Right lobe of liver (tissue), 6 donors: ENCODE measurements at regions not wholly inside any gene's neighbourhood (a gene's known extent, or its start where the extent isn't known, plus 50 kb on each side); places are given as distances from the start of the nearest gene placed in this dataset.

Source experiments
- ATAC-seq, 4 donors: fragments of 200-7000 bp; cut with Tn5 transposase; one replicate each; pipeline ENCODE4 v1.9.1; 2020; ENCODE audit warnings: mild to moderate bottlenecking in 4 of 4, moderate library complexity in 4 of 4
- DNase-seq, 3 donors: peaks; one replicate each; pipeline ENCODE4 v3.0.0-alpha.2; 2020
- H3K27ac ChIP-seq, 3 donors: fragments of 200-600 bp; one replicate each; pipeline ENCODE4 v1.8.0; 2022
- H3K27me3 ChIP-seq, 2 donors: fragments of 200-600 bp; one replicate each; pipeline ENCODE4 v1.8.0; 2022
- H3K36me3 ChIP-seq, 4 donors: fragments of 200-600 bp; sonication (generic) in 1 of 4; one replicate each; pipeline versions ENCODE4 v1.5.1 to v1.8.0; 2017 to 2022; ENCODE audit warnings: control low read depth in 1 of 4
- H3K4me1 ChIP-seq, 4 donors: fragments of 200-600 bp; sonication (generic) in 1 of 4; one replicate each; pipeline versions ENCODE4 v1.5.1 to v1.8.0; 2017 to 2022; ENCODE audit warnings: control low read depth in 1 of 4
- H3K4me3 ChIP-seq, 3 donors: fragments of 200-600 bp; one replicate each; pipeline ENCODE4 v1.8.0; 2022
- H3K9me3 ChIP-seq, 4 donors: fragments of 200-600 bp; sonication (generic) in 1 of 4; one replicate each; pipeline versions ENCODE4 v1.5.1 to v1.8.0; 2017 to 2022; ENCODE audit warnings: control low read depth in 1 of 4
- POLR2A ChIP-seq: fragments of 450-650 bp; IDR thresholded peaks from one replicate; pipeline ENCODE4 v1.6.1; 2017; ENCODE audit warnings: antibody characterized with exemption, mild to moderate bottlenecking
- WGBS: methylation state at CpG from one replicate; pipeline ENCODE4 v1.1.6; 2018; ENCODE audit warnings: low coverage, low lambda C conversion rate; ENCODE audit not compliant: insufficient coverage; ENCODE audit errors: missing lambda C conversion rate; 5-methylcytosine and 5-hydroxymethylcytosine counted together
- intact Hi-C, 2 donors: fragments of 100-400 bp; cut with DNase I; formaldehyde crosslinking; loops; one replicate each; pipeline versions ENCODE4 v1.11.2 to v1.14.1; 2022
- TF ChIP-seq, protein P1 (sequence below), 4 donors: fragments of 200-600 bp in 3 of 4; fragments of 450-650 bp in 1 of 4; IDR thresholded peaks; one replicate each; pipeline versions ENCODE4 v1.5.1 to v1.8.0; 2016 to 2022; ENCODE audit warnings: antibody characterized with exemption in 4 of 4, mild to moderate bottlenecking in 2 of 4
- donor health status: DM: no; HTN: yes; CAD: no.
- donor health status: DM: no; HTN: no; CAD: no.
- donor health status: DM: no; HTN: no; CAD: no.
- donor health status: DM: no; HTN: yes; CAD: no.
- donor health status: DM: no; HTN: yes; CAD: no.

- no peak overlapping the region for H3K27ac ChIP-seq
- DNase-seq: no peak
- no peak overlapping the region for H3K4me3 ChIP-seq
- no peaks in the 10 kb centered on the region for H3K4me1 ChIP-seq
- intact Hi-C loops: no loop called here
- no peaks in the 10 kb centered on the region for H3K36me3 ChIP-seq
- H3K27me3 ChIP-seq: no peaks in the 10 kb centered on the region
- 76% methylated on average over 11 of the region's 15 CpGs for WGBS
- TF ChIP-seq POLR2A: no peak
- TF ChIP-seq, protein P1, sequence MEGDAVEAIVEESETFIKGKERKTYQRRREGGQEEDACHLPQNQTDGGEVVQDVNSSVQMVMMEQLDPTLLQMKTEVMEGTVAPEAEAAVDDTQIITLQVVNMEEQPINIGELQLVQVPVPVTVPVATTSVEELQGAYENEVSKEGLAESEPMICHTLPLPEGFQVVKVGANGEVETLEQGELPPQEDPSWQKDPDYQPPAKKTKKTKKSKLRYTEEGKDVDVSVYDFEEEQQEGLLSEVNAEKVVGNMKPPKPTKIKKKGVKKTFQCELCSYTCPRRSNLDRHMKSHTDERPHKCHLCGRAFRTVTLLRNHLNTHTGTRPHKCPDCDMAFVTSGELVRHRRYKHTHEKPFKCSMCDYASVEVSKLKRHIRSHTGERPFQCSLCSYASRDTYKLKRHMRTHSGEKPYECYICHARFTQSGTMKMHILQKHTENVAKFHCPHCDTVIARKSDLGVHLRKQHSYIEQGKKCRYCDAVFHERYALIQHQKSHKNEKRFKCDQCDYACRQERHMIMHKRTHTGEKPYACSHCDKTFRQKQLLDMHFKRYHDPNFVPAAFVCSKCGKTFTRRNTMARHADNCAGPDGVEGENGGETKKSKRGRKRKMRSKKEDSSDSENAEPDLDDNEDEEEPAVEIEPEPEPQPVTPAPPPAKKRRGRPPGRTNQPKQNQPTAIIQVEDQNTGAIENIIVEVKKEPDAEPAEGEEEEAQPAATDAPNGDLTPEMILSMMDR (IDR thresholded peaks at IDR 0.05): no peak
- no peak for ATAC-seq
- H3K9me3 ChIP-seq: no peaks in the 10 kb centered on the region
Measured at GRCh38 chr10:131762789-131763696, 137.8 kb upstream of the PPP2R2D start.

- TF ChIP-seq, protein P1 (IDR thresholded peaks at IDR 0.05): no peak
- no peak for TF ChIP-seq POLR2A
- H3K36me3 ChIP-seq: no peaks in the 10 kb centered on the region
- H3K9me3 ChIP-seq: no peaks in the 10 kb centered on the region
- H3K4me3 ChIP-seq: no peak overlapping the region
- DNase-seq (no peak), ATAC-seq (no peak)
- no peaks in the 10 kb centered on the region for H3K4me1 ChIP-seq
- intact Hi-C loops: no loop called here
- H3K27me3 ChIP-seq: no peaks in the 10 kb centered on the region
- no peak overlapping the region for H3K27ac ChIP-seq
- 80% methylated on average over 4 of the region's 9 CpGs for WGBS
Measured at GRCh38 chr10:131764929-131765328, 135.9 kb upstream of the PPP2R2D start.

GRCh38 chr10:131766096-131766495 lies 134.7 kb upstream of the PPP2R2D start:
- TF ChIP-seq POLR2A: no peak
- TF ChIP-seq, protein P1 (IDR thresholded peaks at IDR 0.05): no peak
- no peaks in the 10 kb centered on the region for H3K9me3 ChIP-seq
- no peaks in the 10 kb centered on the region for H3K4me1 ChIP-seq
- 74% methylated on average over 6 of the region's 17 CpGs for WGBS
- no peaks in the 10 kb centered on the region for H3K27me3 ChIP-seq
- no peak overlapping the region for H3K4me3 ChIP-seq
- H3K36me3 ChIP-seq: no peaks in the 10 kb centered on the region
- DNase-seq (no peak), ATAC-seq (no peak)
- no peak overlapping the region for H3K27ac ChIP-seq
- intact Hi-C loops: no loop called here

DNA sequence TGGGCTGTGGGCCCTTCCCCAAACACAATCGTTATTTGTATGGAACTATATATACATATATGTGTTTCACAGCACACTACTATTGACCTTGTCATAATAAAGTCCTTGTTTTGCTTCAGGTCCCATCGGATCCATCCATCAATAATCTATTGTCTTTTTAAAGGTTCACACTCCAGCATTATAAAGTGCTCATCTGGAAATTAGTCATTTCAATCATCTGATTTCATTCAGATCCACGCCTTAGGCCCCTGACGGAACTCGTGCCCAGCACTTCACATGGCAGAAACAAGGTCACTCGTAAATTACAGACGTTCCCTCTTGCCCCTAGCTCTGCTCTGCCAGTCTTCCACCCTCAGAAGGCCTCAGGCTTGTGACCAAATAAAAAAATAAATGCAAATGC lies 133.1 kb upstream of the PPP2R2D start:
- no peaks in the 10 kb centered on the region for H3K27me3 ChIP-seq
- no peaks in the 10 kb centered on the region for H3K4me1 ChIP-seq
- no peak for DNase-seq
- H3K9me3 ChIP-seq: no peaks in the 10 kb centered on the region
- intact Hi-C loops: no loop called here
- no peak overlapping the region for H3K4me3 ChIP-seq
- no peak for ATAC-seq
- WGBS: 73% methylated on average over 7 of the region's 7 CpGs
- H3K27ac ChIP-seq: no peak overlapping the region
- no peak for TF ChIP-seq POLR2A
- TF ChIP-seq, protein P1 (IDR thresholded peaks at IDR 0.05): no peak
- no peaks in the 10 kb centered on the region for H3K36me3 ChIP-seq
